Keratinocyte (primary cell): ENCODE measurements at regions not wholly inside any gene's neighbourhood (a gene's known extent, or its start where the extent isn't known, plus 50 kb on each side); places are given as distances from the start of the nearest gene placed in this dataset.

Experiments
- DNase-seq: peaks from one replicate; pipeline ENCODE4 v3.0.0-alpha.2; 2011; ENCODE audit warnings: low read depth, missing footprints, low spot score
- FAIRE-seq: peaks from 2 replicates; lab custom pipeline; 2011; peaks lifted over from hg19 to GRCh38; lab: Jason Lieb, UNC
- H2AFZ ChIP-seq: 2 replicates; pipeline ENCODE4 v1.6.0; 2012; ENCODE audit warnings: low read length, control low read depth, inconsistent platforms; ENCODE audit not compliant: control insufficient read depth
- H3K27ac ChIP-seq: 2 replicates; pipeline ENCODE4 v1.5.1; 2011; ENCODE audit warnings: low read length; ENCODE audit not compliant: control insufficient read depth, insufficient read depth
- H3K27me3 ChIP-seq: 3 replicates; pipeline ENCODE4 v1.6.0; 2011; ENCODE audit warnings: low read length; ENCODE audit not compliant: control insufficient read depth, insufficient read depth; ENCODE audit errors: extremely low read depth
- H3K36me3 ChIP-seq, 2 experiments: 2 replicates in 1 of 2; 3 replicates in 1 of 2; pipeline ENCODE4 v1.5.1; 2011; ENCODE audit warnings: low read length in 2 of 2, mild to moderate bottlenecking in 1 of 2; ENCODE audit not compliant: control insufficient read depth in 2 of 2, insufficient read depth in 2 of 2; ENCODE audit errors: extremely low read depth in 1 of 2
- H3K4me1 ChIP-seq: 3 replicates; pipeline ENCODE4 v1.5.1; 2011; ENCODE audit warnings: low read length; ENCODE audit not compliant: control insufficient read depth, insufficient read depth; ENCODE audit errors: extremely low read depth
- H3K4me2 ChIP-seq: 3 replicates; pipeline ENCODE4 v1.6.0; 2011; ENCODE audit warnings: low read depth, low read length; ENCODE audit not compliant: control insufficient read depth, insufficient read depth; ENCODE audit errors: extremely low read depth
- H3K4me3 ChIP-seq, 3 experiments: fragments of 200-600 bp in 1 of 3; sonication (generic) in 1 of 3; 2 replicates in 2 of 3; 3 replicates in 1 of 3; pipeline ENCODE4 v1.5.1; 2011 to 2016; ENCODE audit warnings: low read length in 3 of 3, mild to moderate bottlenecking in 3 of 3, control low read depth in 2 of 3, inconsistent platforms in 1 of 3, low read depth in 1 of 3, mixed read lengths in 1 of 3, mixed run types in 1 of 3, moderate library complexity in 1 of 3; ENCODE audit not compliant: control insufficient read depth in 2 of 3, insufficient read depth in 2 of 3; ENCODE audit errors: extremely low read depth in 1 of 3
- H3K79me2 ChIP-seq: 2 replicates; pipeline ENCODE4 v1.6.0; 2012; ENCODE audit warnings: low read length; ENCODE audit not compliant: control insufficient read depth, insufficient read depth
- H3K9ac ChIP-seq: 3 replicates; pipeline ENCODE4 v1.6.0; 2011; ENCODE audit warnings: low read length; ENCODE audit not compliant: control insufficient read depth, insufficient read depth; ENCODE audit errors: extremely low read depth
- H3K9me1 ChIP-seq: 3 replicates; pipeline ENCODE4 v1.6.0; 2011; ENCODE audit warnings: low read length; ENCODE audit not compliant: control insufficient read depth, insufficient read depth; ENCODE audit errors: extremely low read depth
- H3K9me3 ChIP-seq: 2 replicates; pipeline ENCODE4 v1.5.1; 2012; ENCODE audit warnings: low read depth, low read length; ENCODE audit not compliant: control insufficient read depth
- H4K20me1 ChIP-seq: 3 replicates; pipeline ENCODE4 v1.6.0; 2011; ENCODE audit warnings: low read length; ENCODE audit not compliant: control insufficient read depth, insufficient read depth; ENCODE audit errors: extremely low read depth
- EZH2 ChIP-seq: IDR thresholded peaks from one replicate; pipeline ENCODE4 v1.6.1; 2012; ENCODE audit warnings: inconsistent platforms, mild to moderate bottlenecking, low read length, moderate library complexity
- dilution Hi-C: fragments of 300-500 bp; cut with MboI; formaldehyde crosslinking; loops from one replicate; pipeline ENCODE4 v1.7.0; 2020; ENCODE audit warnings: low sequenced_read_pairs; ENCODE audit not compliant: extremely low pct_ligation_motif_present
- TF ChIP-seq, protein P1 (sequence below), 3 experiments: IDR thresholded peaks in 1 of 3; conservative IDR thresholded peaks in 1 of 3; optimal IDR thresholded peaks in 1 of 3; 2 replicates in 2 of 3; 3 replicates in 1 of 3; pipeline versions ENCODE3 to v1.5.1; 2011; ENCODE audit warnings: low read length in 3 of 3, mild to moderate bottlenecking in 3 of 3, moderate library complexity in 2 of 3, control low read depth in 1 of 3, inconsistent platforms in 1 of 3; ENCODE audit not compliant: insufficient read depth in 2 of 3; ENCODE audit errors: extremely low read depth in 1 of 3

DNA sequence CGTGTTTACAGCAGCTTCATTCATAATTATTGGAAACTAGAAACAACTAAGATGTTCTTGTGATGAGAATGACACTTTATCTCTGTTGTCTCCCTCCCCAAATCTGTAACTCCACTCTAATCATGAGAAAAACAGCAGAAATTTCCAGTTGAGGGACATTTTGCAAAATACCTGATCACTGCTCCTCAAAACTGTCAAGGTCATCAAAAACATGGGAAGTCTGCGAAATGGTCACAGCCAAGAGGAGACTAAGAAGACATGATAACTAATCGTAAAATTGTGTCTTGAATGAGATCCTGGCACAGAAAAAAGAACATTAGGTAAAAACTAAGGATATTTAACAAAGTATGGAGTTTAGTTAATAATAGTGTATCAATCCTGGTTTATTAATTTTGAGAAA lies 204.2 kb downstream of the CYLD start:
- Histone ChIP-seq H3K4me1 (no peaks in the 10 kb centered on the region), H3K4me2 (no peak overlapping the region), H3K27ac (no peak overlapping the region), H3K36me3 (no peaks in the 10 kb centered on the region), H3K9me3 (no peaks in the 10 kb centered on the region), H3K79me2 (no peaks in the 10 kb centered on the region), H3K4me3 (no peak overlapping the region), H2AFZ (no peak overlapping the region), H3K9ac (no peak overlapping the region), H3K9me1 (no peaks in the 10 kb centered on the region), H4K20me1 (no peaks in the 10 kb centered on the region), H3K27me3 (no peaks in the 10 kb centered on the region)
- no peak for FAIRE-seq
- DNase-seq, result no peak
- dilution Hi-C loops, result no loop called here
- TF ChIP-seq EZH2, result no peak
- TF ChIP-seq, protein P1, sequence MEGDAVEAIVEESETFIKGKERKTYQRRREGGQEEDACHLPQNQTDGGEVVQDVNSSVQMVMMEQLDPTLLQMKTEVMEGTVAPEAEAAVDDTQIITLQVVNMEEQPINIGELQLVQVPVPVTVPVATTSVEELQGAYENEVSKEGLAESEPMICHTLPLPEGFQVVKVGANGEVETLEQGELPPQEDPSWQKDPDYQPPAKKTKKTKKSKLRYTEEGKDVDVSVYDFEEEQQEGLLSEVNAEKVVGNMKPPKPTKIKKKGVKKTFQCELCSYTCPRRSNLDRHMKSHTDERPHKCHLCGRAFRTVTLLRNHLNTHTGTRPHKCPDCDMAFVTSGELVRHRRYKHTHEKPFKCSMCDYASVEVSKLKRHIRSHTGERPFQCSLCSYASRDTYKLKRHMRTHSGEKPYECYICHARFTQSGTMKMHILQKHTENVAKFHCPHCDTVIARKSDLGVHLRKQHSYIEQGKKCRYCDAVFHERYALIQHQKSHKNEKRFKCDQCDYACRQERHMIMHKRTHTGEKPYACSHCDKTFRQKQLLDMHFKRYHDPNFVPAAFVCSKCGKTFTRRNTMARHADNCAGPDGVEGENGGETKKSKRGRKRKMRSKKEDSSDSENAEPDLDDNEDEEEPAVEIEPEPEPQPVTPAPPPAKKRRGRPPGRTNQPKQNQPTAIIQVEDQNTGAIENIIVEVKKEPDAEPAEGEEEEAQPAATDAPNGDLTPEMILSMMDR (optimal IDR thresholded peaks at IDR 0.05 in 1 of 3, IDR thresholded peaks at IDR 0.05 in 1 of 3, conservative IDR thresholded peaks at IDR 0.05 in 1 of 3; ENCODE audit: extremely low read depth in 1 of 3, insufficient read depth in 2 of 3, low read length in 3 of 3), result no peak

DNA sequence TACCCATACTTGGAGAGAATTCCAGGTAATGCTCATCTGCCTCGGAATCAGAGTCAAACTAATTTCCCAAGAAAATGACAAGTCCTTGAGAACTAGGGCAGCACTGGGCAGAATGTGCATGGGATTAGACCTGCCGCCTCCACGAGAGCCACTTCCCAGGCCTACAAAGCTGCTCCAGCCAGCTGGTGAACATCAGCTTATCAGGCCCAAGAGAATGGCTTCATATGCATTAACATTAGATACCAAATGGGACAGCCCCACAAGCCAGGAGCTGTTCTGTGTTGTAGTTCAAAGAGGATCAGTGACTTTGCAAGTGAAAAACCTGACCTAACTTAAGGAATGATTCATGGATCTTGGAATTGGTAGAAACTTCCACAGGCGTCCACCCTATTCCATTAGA lies 203.3 kb downstream of the CYLD start:
- no peaks in the 10 kb centered on the region for H3K9me3 ChIP-seq
- no peak overlapping the region for H3K4me3 ChIP-seq
- TF ChIP-seq, protein P1 (optimal IDR thresholded peaks at IDR 0.05 in 1 of 3, IDR thresholded peaks at IDR 0.05 in 1 of 3, conservative IDR thresholded peaks at IDR 0.05 in 1 of 3; ENCODE audit: extremely low read depth in 1 of 3, insufficient read depth in 2 of 3, low read length in 3 of 3), result no peak
- TF ChIP-seq EZH2, result no peak
- H3K36me3 ChIP-seq, result no peaks in the 10 kb centered on the region
- no peaks in the 10 kb centered on the region for H4K20me1 ChIP-seq
- no peaks in the 10 kb centered on the region for H3K79me2 ChIP-seq
- DNase-seq (no peak), FAIRE-seq (no peak)
- H3K27me3 ChIP-seq, result no peaks in the 10 kb centered on the region
- H3K27ac ChIP-seq, result no peak overlapping the region
- H3K4me2 ChIP-seq, result no peak overlapping the region
- no peak overlapping the region for H2AFZ ChIP-seq
- no peak overlapping the region for H3K9ac ChIP-seq
- no peaks in the 10 kb centered on the region for H3K9me1 ChIP-seq
- dilution Hi-C loops, result no loop called here
- H3K4me1 ChIP-seq, result no peaks in the 10 kb centered on the region
